Peyer's patch (tissue), 4 donors: ENCODE measurements at regions not wholly inside any gene's neighbourhood (a gene's known extent, or its start where the extent isn't known, plus 50 kb on each side); places are given as distances from the start of the nearest gene placed in this dataset.
"Not testable (repeated sequence)": the region's sequence is repeated elsewhere in the genome, so short reads cannot be mapped to it uniquely, and the experiment has no call there.

ENCODE experiments used
- CTCF ChIP-seq, 6 experiments: fragments of 450-650 bp in 4 of 6; fragments of 200-600 bp in 2 of 6; sonication (generic) in 1 of 6; IDR thresholded peaks; one replicate each; pipeline ENCODE4 v1.5.1; 2017 to 2019; ENCODE audit warnings: antibody characterized with exemption in 6 of 6, mild to moderate bottlenecking in 3 of 6, moderate library complexity in 1 of 6
- POLR2A ChIP-seq, 2 donors: fragments of 450-650 bp; IDR thresholded peaks; one replicate each; pipeline ENCODE4 v1.5.1; 2017; ENCODE audit warnings: antibody characterized with exemption in 2 of 2, mild to moderate bottlenecking in 2 of 2, moderate library complexity in 2 of 2

- not testable (repeated sequence) for TF ChIP-seq CTCF, POLR2A (IDR thresholded peaks at IDR 0.05)
Measured at GRCh38 chr2:91877658-91878210, 2993.5 kb upstream of the TEKT4 start.
